ENCODE measurements at regions not wholly inside any gene's neighbourhood (a gene's known extent, or its start where the extent isn't known, plus 50 kb on each side); places are given as distances from the start of the nearest gene placed in this dataset.
"Not testable (repeated sequence)": the region's sequence is repeated elsewhere in the genome, so short reads cannot be mapped to it uniquely, and the experiment has no call there.

DNA sequence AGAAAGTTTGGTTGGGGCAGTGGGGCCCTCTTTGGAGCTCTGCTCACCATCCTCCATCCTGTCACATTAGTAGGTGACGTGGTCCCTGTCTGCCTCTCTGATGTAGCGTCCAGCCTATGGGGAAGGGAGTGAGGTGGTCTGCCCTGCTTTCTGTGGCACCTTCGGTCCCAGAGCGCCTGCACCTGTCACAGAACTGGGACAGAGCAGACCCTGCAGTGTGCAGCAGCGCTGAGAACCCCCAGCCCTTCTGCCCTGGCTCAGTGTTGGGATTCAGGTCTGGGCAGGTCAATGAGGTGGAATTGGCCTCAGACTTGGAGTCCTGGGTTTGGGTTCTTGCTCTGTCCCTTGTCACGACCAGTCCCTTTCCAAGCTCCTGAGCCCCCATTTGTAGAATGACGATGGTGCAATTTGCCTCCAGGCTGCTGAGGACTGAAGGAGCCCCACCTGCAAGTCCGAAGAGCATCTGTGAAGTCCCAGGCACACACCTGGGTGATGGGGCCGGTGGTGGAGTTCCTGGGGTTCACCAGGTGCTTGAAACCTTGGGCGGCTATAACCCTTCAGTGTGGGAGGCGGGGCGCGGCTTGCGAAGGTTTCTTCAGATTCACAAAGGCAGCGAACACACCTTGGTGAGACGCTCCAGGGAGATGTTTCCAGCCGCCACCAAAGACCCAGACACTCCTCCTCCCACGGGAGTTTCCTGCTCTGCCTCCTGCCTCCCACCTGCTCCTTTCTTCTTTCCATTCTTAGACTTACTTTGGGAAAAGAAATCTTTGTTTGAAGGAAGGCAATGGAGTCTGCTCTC lies 265.4 kb upstream of the HDAC4 start:
- no peak for DNase-seq (ENCODE audit: low read depth in 4 of 4, low spot score in 3 of 4)

DNA sequence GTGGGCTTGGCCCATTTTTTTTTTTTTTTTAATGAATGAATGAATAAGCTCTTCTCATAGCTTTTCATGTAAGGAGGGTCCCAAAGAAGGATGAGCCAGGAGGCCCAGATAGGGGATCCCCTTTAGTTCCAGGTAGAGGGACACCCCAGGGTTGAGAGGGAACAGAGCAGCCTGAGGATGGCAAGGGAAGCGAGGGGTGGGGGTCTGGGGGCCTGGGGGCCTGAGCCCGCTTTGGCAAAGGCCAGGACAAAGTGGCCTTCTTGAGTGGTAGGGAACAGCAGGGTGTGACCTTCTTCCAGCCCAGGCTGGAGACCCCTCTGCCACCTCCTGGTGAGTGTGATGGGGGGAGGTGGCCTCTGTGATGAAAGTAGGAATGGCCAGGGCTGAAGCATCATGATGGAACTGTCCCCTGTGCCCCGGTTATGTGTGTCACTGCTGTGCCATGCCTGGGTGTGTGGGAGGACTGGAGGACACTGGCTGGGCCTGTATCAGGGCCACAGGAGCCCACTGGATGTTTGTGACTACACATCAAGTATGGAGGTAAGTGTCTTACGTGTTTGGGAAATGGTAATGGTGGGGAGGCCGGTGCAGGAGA lies 263.5 kb upstream of the HDAC4 start:
- no peak for DNase-seq (ENCODE audit: low read depth in 4 of 4, low spot score in 3 of 4)

DNA sequence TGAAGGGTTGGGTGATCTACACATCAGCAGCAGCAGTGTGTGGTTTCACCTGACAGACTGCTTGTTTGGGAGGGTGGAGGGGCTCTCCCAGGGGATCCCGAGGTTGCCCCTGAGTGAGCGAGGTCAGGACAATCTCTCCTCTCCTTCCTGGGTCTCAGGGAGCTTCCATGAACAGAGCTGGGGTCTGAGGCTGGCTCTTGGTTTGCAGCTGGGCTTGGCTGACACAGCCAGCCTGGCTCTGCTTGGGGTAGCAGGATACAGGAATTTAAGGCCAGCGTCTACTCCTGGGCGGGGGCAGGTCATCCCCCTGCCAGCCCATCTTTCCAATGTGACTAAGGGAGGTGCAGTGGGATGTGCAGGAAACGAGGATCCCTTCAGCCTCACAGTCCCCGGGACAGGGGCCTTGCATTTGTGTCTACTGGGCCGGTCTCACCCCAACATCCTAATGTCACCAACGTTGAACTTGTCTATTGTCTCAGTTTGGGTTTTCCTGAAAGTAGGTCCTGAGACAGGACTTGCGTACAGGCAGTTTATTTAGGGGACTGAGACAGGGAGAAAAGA lies 262.6 kb upstream of the HDAC4 start:
- no peak for DNase-seq (ENCODE audit: low read depth in 4 of 4, low spot score in 3 of 4)

DNA sequence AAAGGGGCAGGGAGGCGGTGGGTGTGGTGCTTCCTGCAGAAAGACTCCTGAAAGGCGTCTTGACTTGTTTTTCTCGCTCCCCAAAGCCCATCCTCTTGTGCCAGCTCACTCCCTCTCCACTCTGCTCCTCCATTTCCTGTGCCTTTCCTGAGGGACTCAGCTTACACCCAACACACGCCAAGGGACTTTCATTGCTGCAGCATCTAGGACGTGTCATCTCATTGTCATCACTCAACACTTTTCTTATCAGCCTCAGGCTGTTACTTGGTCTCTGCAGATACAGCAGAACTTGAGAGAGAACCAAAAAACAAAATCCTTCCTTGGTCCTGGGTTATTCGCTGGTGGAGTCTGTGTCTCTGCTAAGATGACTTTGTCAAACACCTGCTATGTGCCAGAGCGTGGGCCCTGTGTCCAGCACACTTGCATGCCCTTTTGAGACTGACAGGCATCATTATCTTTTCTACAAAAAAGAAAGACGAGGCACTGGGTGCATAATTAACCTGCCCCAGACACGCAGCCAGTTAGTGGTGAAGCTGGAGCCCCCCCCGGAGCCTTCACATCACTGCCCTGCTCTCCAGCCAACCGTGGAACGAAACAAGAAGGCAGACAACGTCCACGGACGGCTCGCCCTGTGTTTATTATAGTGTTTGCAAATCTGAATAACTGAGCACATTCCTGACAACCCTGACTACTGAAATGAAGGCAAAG lies 261.7 kb upstream of the HDAC4 start:
- DNase-seq (ENCODE audit: low read depth in 4 of 4, low spot score in 3 of 4), result no peak

DNA sequence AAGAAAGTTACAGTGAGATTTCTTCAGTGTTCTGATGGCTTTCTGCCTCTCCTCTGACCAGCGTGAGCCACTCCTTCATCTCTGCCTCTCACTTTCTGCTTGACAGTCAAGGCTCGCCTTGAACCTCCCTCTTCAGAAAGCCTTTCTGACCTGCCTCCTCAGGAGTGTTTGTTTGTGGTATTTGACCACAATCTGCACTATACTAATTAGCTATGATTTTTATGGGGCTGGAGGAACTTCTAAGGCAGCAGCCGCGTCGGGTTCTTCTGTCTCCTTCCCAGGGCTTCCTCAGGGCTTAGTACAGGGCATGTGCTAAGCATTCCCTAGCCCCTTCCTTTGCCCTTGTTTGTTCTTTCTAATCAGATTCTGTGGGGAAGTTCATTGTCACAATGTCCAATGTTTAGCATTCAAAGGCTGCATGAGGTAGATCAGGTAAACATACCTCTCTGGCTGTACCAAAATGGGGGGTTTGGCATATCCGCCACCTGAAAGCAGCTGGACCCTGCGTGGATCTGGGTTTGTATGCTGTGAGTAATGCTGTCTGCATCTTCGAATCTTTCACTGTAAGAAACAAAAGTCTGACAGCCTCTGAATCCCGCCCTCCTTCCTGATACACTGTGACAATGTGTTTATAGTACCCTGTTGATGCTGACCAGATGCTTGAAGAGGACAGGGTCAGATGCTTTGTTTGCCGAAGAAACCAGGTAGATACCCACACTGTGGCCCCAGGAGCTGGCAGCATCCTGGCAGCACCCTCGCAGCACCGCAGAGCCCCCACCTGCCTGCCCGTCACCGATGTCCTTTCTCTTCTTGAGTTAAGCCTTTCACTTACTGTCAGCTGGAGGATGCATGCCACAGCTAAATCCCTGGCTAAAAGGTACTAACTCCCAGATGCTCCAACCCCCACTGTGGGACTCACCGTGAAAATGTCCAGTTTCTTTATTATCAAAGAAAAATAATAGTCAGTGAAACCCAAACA lies 260.8 kb upstream of the HDAC4 start:
- DNase-seq (ENCODE audit: low read depth in 4 of 4, low spot score in 3 of 4), result no peak

GRCh38 chr2:239660390-239661230 lies 259.8 kb upstream of the HDAC4 start:
- no peak for DNase-seq (ENCODE audit: low read depth in 4 of 4, low spot score in 3 of 4)

GRCh38 chr2:239657992-239658391 lies 257.2 kb upstream of the HDAC4 start:
- DNase-seq (ENCODE audit: low read depth in 4 of 4, low spot score in 3 of 4), result no peak

GRCh38 chr2:239657236-239657635 lies 256.4 kb upstream of the HDAC4 start:
- no peak for DNase-seq (ENCODE audit: low read depth in 4 of 4, low spot score in 3 of 4)

DNA sequence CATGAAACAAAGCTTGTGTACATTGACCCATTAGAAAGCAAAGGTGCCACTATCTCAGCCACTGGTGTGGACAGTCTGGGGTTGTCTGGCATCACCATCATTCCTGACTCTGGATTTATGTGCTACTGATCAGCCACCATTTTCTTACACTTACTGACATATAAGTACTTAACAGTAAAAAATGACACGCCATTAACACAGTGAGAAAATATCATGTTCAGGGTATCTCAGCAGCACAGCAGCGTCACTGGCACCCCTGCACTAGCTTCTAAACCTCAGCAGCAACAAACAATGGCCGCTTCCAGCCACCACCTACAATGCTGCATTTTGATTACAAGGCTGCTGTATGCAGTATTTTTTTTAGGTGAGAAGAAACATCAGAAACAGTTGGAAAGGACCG lies 253.4 kb upstream of the HDAC4 start:
- DNase-seq (ENCODE audit: low read depth in 4 of 4, low spot score in 3 of 4), result no peak

GRCh38 chr2:239651859-239652258 lies 251.0 kb upstream of the HDAC4 start:
- DNase-seq (ENCODE audit: low read depth in 4 of 4, low spot score in 3 of 4), result no peak

- no peak for DNase-seq (ENCODE audit: low read depth in 4 of 4, low spot score in 3 of 4)
Measured at GRCh38 chr2:239650674-239651073, 249.9 kb upstream of the HDAC4 start.

DNA sequence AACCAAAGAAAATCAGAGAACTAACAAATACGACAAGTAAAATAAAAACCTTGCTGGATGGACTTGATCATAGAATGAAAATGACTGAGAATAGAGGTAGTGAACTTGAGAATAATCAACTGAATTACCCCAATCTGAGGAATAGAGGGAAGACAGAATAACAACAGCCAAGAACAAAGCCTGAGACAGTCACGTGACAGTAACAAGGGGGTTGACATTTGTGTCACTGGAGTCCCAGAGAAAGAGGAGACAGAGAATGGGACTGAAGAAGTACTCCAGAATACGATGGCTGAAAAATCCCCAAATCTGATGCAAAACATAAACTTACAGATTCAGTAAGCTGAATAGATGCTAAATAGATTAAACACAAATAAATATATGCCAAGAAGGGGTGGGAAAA lies 248.5 kb upstream of the HDAC4 start:
- DNase-seq (ENCODE audit: low read depth in 4 of 4, low spot score in 3 of 4), result no peak

- no peak for DNase-seq (ENCODE audit: low read depth in 4 of 4, low spot score in 3 of 4)
Measured at GRCh38 chr2:239648607-239649006, 247.8 kb upstream of the HDAC4 start.

DNA sequence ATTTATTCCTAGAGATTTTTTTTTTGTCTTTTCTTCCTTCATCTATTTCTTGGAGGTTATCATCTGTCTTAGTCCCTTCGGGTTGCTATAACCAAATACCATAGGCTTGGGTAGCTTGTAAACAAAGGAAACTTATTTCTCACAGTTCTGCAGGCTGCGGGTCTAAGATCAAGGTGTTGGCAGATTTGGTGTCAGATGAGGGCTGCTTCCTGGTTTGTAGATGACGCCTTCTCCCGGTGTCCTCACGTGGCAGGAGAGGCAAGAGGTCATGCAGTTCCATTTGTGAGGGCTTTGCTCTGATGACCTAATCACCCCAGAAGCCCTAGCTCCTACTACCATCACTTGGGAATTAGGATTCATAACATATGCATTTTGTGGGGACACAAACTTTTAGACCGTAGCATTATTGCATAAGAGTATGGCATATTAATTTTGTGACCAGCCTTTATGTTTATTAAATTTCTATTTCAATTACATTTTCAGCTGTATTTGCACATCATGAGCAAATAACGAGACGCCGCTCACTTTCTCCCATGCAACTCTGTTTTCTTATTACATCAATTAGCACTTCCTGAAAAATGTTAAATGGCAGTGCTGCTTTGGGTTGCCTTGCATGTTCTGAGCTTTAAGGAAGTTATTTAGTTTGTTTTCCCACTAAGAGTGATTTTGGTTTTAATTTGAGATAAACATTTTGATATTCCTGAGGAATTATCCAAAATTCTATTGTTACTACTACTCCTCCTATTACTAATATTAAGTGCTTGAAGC lies 246.4 kb upstream of the HDAC4 start:
- DNase-seq (ENCODE audit: low read depth in 4 of 4, low spot score in 3 of 4), result no peak

DNA sequence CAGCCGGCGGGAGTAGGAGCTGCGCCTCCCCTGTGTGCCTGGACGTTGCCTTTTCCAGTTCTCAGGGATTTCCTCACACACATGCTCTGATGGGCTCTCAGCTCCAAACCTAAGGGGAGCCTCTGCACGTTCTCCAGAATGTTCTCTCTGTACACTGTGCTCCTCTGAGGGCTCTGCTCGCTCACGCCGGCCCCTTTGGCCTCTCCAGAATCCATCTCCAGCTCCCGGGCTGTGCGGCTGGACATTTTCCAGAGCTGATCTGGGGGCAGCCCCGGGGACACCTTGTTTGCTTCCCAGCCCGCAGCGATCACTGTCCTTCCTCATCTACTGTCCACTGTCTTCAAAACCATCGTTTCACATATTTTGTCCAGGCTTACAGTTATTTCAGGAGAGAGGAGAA lies 245.4 kb upstream of the HDAC4 start:
- no peak for DNase-seq (ENCODE audit: low read depth in 4 of 4, low spot score in 3 of 4)

DNA sequence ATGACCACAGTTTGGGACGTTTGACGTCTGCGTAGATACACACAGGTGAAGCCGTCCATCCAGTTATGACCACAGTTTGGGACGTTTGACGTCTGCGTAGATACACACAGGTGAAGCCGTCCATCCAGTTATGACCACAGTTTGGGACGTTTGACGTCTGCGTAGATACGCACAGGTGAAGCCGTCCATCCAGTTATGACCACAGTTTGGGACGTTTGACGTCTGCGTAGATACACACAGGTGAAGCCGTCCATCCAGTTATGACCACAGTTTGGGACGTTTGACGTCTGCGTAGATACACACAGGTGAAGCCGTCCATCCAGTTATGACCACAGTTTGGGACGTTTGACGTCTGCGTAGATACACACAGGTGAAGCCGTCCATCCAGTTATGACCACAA lies 243.8 kb upstream of the HDAC4 start:
- DNase-seq (ENCODE audit: low read depth in 4 of 4, low spot score in 3 of 4), result not testable (repeated sequence)

GRCh38 chr2:239644011-239644410 lies 243.2 kb upstream of the HDAC4 start:
- DNase-seq (ENCODE audit: low read depth in 4 of 4, low spot score in 3 of 4), result peak in 1 of 4 donors; percentile 10

DNA sequence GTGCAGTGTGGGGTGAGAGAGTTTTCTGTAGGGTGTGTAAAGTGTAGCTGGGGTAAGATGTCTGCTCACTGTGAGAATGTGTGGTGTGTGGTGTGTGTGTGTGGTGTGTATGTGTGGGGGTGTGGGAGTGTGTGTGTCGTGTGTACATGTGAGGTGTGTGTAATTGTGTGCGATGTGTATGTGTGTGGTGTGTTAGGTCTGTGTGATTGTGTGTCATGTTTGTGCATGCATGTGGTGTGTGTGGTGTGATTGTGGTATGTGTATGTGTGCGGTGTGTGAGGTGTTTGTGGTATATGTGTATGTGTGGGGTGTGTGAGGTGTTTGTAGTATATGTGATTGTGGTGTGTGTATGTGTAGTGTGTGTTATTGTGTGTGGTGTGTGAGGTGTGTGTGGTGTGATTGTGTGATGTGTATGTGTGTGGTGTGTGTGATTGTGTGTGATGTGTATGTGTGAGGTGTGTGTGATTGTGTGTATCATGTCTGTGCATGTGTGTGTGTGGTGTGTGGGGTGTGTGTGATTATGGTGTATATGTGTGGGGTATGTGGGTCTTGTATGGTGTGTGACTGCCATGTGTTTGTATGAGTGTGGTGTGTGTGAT lies 241.7 kb upstream of the HDAC4 start:
- no peak for DNase-seq (ENCODE audit: low read depth in 4 of 4, low spot score in 3 of 4)

Measured in left renal pelvis (tissue), 4 donors.